Mesodermal cell (in vitro differentiated cells): ENCODE measurements at regions not wholly inside any gene's neighbourhood (a gene's known extent, or its start where the extent isn't known, plus 50 kb on each side); places are given as distances from the start of the nearest gene placed in this dataset.

Source experiments
- H3K27ac ChIP-seq: 2 replicates; pipeline ENCODE4 v1.7.0; 2013; ENCODE audit warnings: mild to moderate bottlenecking, low read depth, low read length, moderate library complexity; ENCODE audit not compliant: severe bottlenecking
- H3K36me3 ChIP-seq: 2 replicates; pipeline ENCODE4 v1.7.1; 2013; ENCODE audit warnings: mild to moderate bottlenecking, low read length, moderate library complexity; ENCODE audit not compliant: control insufficient read depth, insufficient read depth
- H3K4me1 ChIP-seq: one replicate; pipeline ENCODE4 v1.7.1; 2013; ENCODE audit warnings: mild to moderate bottlenecking, low read length; ENCODE audit not compliant: insufficient read depth, control insufficient read depth, poor library complexity, severe bottlenecking
- H3K4me3 ChIP-seq: 2 replicates; pipeline ENCODE4 v1.7.0; 2013; ENCODE audit warnings: low read length, control low read depth, mild to moderate bottlenecking; ENCODE audit not compliant: insufficient read depth, poor library complexity, severe bottlenecking; ENCODE audit errors: extremely low read depth
- H3K9me3 ChIP-seq: 2 replicates; pipeline ENCODE4 v1.7.1; 2013; ENCODE audit warnings: mild to moderate bottlenecking, low read length, moderate library complexity; ENCODE audit not compliant: control insufficient read depth
- WGBS, 2 experiments: methylation state at CpG; one replicate each; pipeline ENCODE4 v1.1.5; 2013; ENCODE audit warnings: missing lambda C conversion rate in 2 of 2; ENCODE audit not compliant: insufficient coverage in 2 of 2; 5-methylcytosine and 5-hydroxymethylcytosine counted together

GRCh38 chr4:14280567-14280966 lies 653.0 kb upstream of the BOD1L1 start:
- Histone ChIP-seq H3K36me3 (no peaks in the 10 kb centered on the region), H3K4me3 (no peak overlapping the region), H3K9me3 (no peaks in the 10 kb centered on the region), H3K27ac (no peak overlapping the region), H3K4me1 (no peaks in the 10 kb centered on the region)
- 100% methylated on average over 1 of the region's 1 CpG; no CpG with 5 or more reads in 1 of the 2 experiments for WGBS, 2 experiments

GRCh38 chr4:14284578-14284977 lies 657.1 kb upstream of the BOD1L1 start:
- H3K27ac ChIP-seq: no peak overlapping the region
- H3K4me3 ChIP-seq: no peak overlapping the region
- no peaks in the 10 kb centered on the region for H3K4me1 ChIP-seq

GRCh38 chr4:14289708-14290107 lies 662.2 kb upstream of the BOD1L1 start:
- no peaks in the 10 kb centered on the region for H3K9me3 ChIP-seq
- WGBS, 2 experiments: no CpG with 5 or more reads among the region's 1 CpG
- H3K4me3 ChIP-seq: no peak overlapping the region
- H3K27ac ChIP-seq: no peak overlapping the region
- no peaks in the 10 kb centered on the region for H3K36me3 ChIP-seq
- H3K4me1 ChIP-seq: no peaks in the 10 kb centered on the region

More at GRCh38 chr4:14284578-14284977, 657.1 kb upstream of the BOD1L1 start:
- no peaks in the 10 kb centered on the region for H3K9me3 ChIP-seq
- H3K36me3 ChIP-seq: no peaks in the 10 kb centered on the region

- H3K4me1 ChIP-seq: no peaks in the 10 kb centered on the region
- H3K4me3 ChIP-seq: no peak overlapping the region
- WGBS, 2 experiments: 83 to 90% methylated on average over 3 of the region's 3 CpGs
- no peaks in the 10 kb centered on the region for H3K9me3 ChIP-seq
- H3K36me3 ChIP-seq: no peaks in the 10 kb centered on the region
- H3K27ac ChIP-seq: no peak overlapping the region
Measured at GRCh38 chr4:14293582-14293981, 666.1 kb upstream of the BOD1L1 start.

GRCh38 chr4:14294611-14295010 lies 667.1 kb upstream of the BOD1L1 start:
- Histone ChIP-seq H3K27ac (no peak overlapping the region), H3K36me3 (no peaks in the 10 kb centered on the region), H3K4me1 (no peaks in the 10 kb centered on the region), H3K9me3 (no peaks in the 10 kb centered on the region), H3K4me3 (no peak overlapping the region)
- WGBS, 2 experiments: 80 to 86% methylated on average over 1 of the region's 2 CpGs

- Histone ChIP-seq H3K27ac (no peak overlapping the region), H3K36me3 (no peaks in the 10 kb centered on the region), H3K4me3 (no peak overlapping the region), H3K9me3 (no peaks in the 10 kb centered on the region), H3K4me1 (no peaks in the 10 kb centered on the region)
- WGBS, 2 experiments: 100% methylated on average over 1 of the region's 2 CpGs; no CpG with 5 or more reads in 1 of the 2 experiments
Measured at GRCh38 chr4:14299166-14299565, 671.6 kb upstream of the BOD1L1 start.

- no peak overlapping the region for H3K27ac ChIP-seq
- no peaks in the 10 kb centered on the region for H3K4me1 ChIP-seq
- H3K4me3 ChIP-seq: no peak overlapping the region
- no peaks in the 10 kb centered on the region for H3K9me3 ChIP-seq
- H3K36me3 ChIP-seq: no peaks in the 10 kb centered on the region
Measured at GRCh38 chr4:14302021-14302420, 674.5 kb upstream of the BOD1L1 start.

- WGBS, 2 experiments: 69% methylated on average over 3 of the region's 3 CpGs; no CpG with 5 or more reads in 1 of the 2 experiments
- no peaks in the 10 kb centered on the region for H3K36me3 ChIP-seq
Measured at GRCh38 chr4:14303856-14304255, 676.3 kb upstream of the BOD1L1 start.

GRCh38 chr4:14308229-14308651 lies 680.7 kb upstream of the BOD1L1 start:
- Histone ChIP-seq H3K27ac (no peak overlapping the region), H3K4me1 (no peaks in the 10 kb centered on the region), H3K36me3 (no peaks in the 10 kb centered on the region), H3K4me3 (no peak overlapping the region), H3K9me3 (no peaks in the 10 kb centered on the region)

More at GRCh38 chr4:14303856-14304255, 676.3 kb upstream of the BOD1L1 start:
- Histone ChIP-seq H3K4me3 (no peak overlapping the region), H3K9me3 (no peaks in the 10 kb centered on the region), H3K4me1 (no peaks in the 10 kb centered on the region), H3K27ac (no peak overlapping the region)

GRCh38 chr4:14309431-14309830 lies 681.9 kb upstream of the BOD1L1 start:
- no peak overlapping the region for H3K4me3 ChIP-seq
- 85 to 96% methylated on average over 2 of the region's 2 CpGs for WGBS, 2 experiments
- H3K9me3 ChIP-seq: no peaks in the 10 kb centered on the region
- no peaks in the 10 kb centered on the region for H3K36me3 ChIP-seq
- no peaks in the 10 kb centered on the region for H3K4me1 ChIP-seq
- H3K27ac ChIP-seq: no peak overlapping the region

GRCh38 chr4:14313757-14314156 lies 686.2 kb upstream of the BOD1L1 start:
- Histone ChIP-seq H3K9me3 (no peaks in the 10 kb centered on the region), H3K4me3 (no peak overlapping the region), H3K4me1 (no peaks in the 10 kb centered on the region), H3K27ac (no peak overlapping the region), H3K36me3 (no peaks in the 10 kb centered on the region)
- 57 to 97% methylated on average over 1 to 3 of the region's 3 CpGs for WGBS, 2 experiments

- WGBS, 2 experiments: 92 to 93% methylated on average over 3 of the region's 3 CpGs
- no peaks in the 10 kb centered on the region for H3K36me3 ChIP-seq
- H3K4me3 ChIP-seq: no peak overlapping the region
- H3K4me1 ChIP-seq: no peaks in the 10 kb centered on the region
- no peaks in the 10 kb centered on the region for H3K9me3 ChIP-seq
- no peak overlapping the region for H3K27ac ChIP-seq
Measured at GRCh38 chr4:14315129-14315528, 687.2 kb upstream of the CPEB2 start.
